ENCODE measurements at regions not wholly inside any gene's neighbourhood (a gene's known extent, or its start where the extent isn't known, plus 50 kb on each side); places are given as distances from the start of the nearest gene placed in this dataset.

- peaks cover 7% of the 10 kb centered on the region for H3K4me1 Mint-ChIP-seq
- no peak overlapping the region for H3K27ac Mint-ChIP-seq
- TF ChIP-seq CTCF (IDR thresholded peaks at IDR 0.05) = no peak
- H3K27me3 Mint-ChIP-seq (ENCODE audit: low read depth, poor library complexity) = no peaks in the 10 kb centered on the region
- no peak for DNase-seq
- peaks cover 13% of the 10 kb centered on the region for H3K36me3 Mint-ChIP-seq (ENCODE audit: low read depth)
- no peak overlapping the region for H3K4me3 Mint-ChIP-seq
- peaks cover 28% of the 10 kb centered on the region for H3K9me3 Mint-ChIP-seq
Observed at GRCh38 chr2:196502386-196502785, 137.1 kb upstream of the CCDC150 start.

- H3K36me3 Mint-ChIP-seq (ENCODE audit: low read depth) = peaks cover 13% of the 10 kb centered on the region
- H3K4me3 Mint-ChIP-seq = no peak overlapping the region
- TF ChIP-seq CTCF (IDR thresholded peaks at IDR 0.05) = no peak
- DNase-seq = no peak
- H3K27me3 Mint-ChIP-seq (ENCODE audit: low read depth, poor library complexity) = no peaks in the 10 kb centered on the region
- H3K9me3 Mint-ChIP-seq = peaks cover 21% of the 10 kb centered on the region
- peak overlapping the region; percentile 54 for H3K27ac Mint-ChIP-seq
- H3K4me1 Mint-ChIP-seq = peaks cover 7% of the 10 kb centered on the region
Observed at GRCh38 chr2:196503398-196503797, 136.1 kb upstream of the CCDC150 start.

GRCh38 chr2:196504788-196505187, 134.7 kb upstream of the CCDC150 start:
- Mint-ChIP-seq H3K9me3 (peaks cover 10% of the 10 kb centered on the region), H3K27ac (no peak overlapping the region), H3K27me3 (ENCODE audit: low read depth, poor library complexity) (no peaks in the 10 kb centered on the region), H3K36me3 (ENCODE audit: low read depth) (peaks cover 3% of the 10 kb centered on the region), H3K4me1 (peaks cover 9% of the 10 kb centered on the region), H3K4me3 (no peak overlapping the region)
- TF ChIP-seq CTCF (IDR thresholded peaks at IDR 0.05) = no peak
- no peak for DNase-seq

GRCh38 chr2:196510246-196510645, 129.3 kb upstream of the CCDC150 start:
- no peaks in the 10 kb centered on the region for H3K9me3 Mint-ChIP-seq
- peak overlapping the region; percentile 52 for H3K27ac Mint-ChIP-seq

GRCh38 chr2:196511258-196512168, 128.0 kb upstream of the CCDC150 start:
- no peak for TF ChIP-seq CTCF (IDR thresholded peaks at IDR 0.05)
- H3K27me3 Mint-ChIP-seq (ENCODE audit: low read depth, poor library complexity) = no peaks in the 10 kb centered on the region
- peak overlapping the region; percentile 47 for H3K27ac Mint-ChIP-seq
- H3K36me3 Mint-ChIP-seq (ENCODE audit: low read depth) = no peaks in the 10 kb centered on the region
- peaks cover 20% of the 10 kb centered on the region for H3K4me1 Mint-ChIP-seq
- no peaks in the 10 kb centered on the region for H3K9me3 Mint-ChIP-seq
- H3K4me3 Mint-ChIP-seq = no peak overlapping the region
- no peak for DNase-seq

More at GRCh38 chr2:196510246-196510645, 129.3 kb upstream of the CCDC150 start:
- no peak for DNase-seq
- H3K4me3 Mint-ChIP-seq = no peak overlapping the region
- no peaks in the 10 kb centered on the region for H3K27me3 Mint-ChIP-seq (ENCODE audit: low read depth, poor library complexity)
- H3K4me1 Mint-ChIP-seq = peaks cover 18% of the 10 kb centered on the region
- H3K36me3 Mint-ChIP-seq (ENCODE audit: low read depth) = no peaks in the 10 kb centered on the region
- TF ChIP-seq CTCF (IDR thresholded peaks at IDR 0.05) = no peak
